HepG2 (cell line): ENCODE measurements at regions not wholly inside any gene's neighbourhood (a gene's known extent, or its start where the extent isn't known, plus 50 kb on each side); places are given as distances from the start of the nearest gene placed in this dataset.
A peak's percentile ranks its signal among the peaks of the same experiment; 100 is the strongest.

Experiments used
- AGO1 ChIP-seq: fragments of 200-400 bp; formaldehyde crosslinking; IDR thresholded peaks from 2 replicates; pipeline ENCODE4 v1.6.1; 2017; ENCODE audit warnings: mild to moderate bottlenecking, low read depth, low read length, moderate library complexity; ENCODE audit not compliant: poor library complexity, severe bottlenecking
- ARHGAP35 ChIP-seq: sonication (generic); formaldehyde crosslinking; IDR thresholded peaks from 2 replicates; pipeline ENCODE4 v1.9.0; 2022; ENCODE audit warnings: mild to moderate bottlenecking, inconsistent platforms, moderate library complexity, missing genetic modification reagents, borderline replicate concordance
- HHEX ChIP-seq: IDR thresholded peaks from 2 replicates; pipeline ENCODE4 v1.6.1; 2016; ENCODE audit warnings: control low read depth
- JUND ChIP-seq: sonication (generic); formaldehyde crosslinking; IDR thresholded peaks from 2 replicates; pipeline ENCODE4 v1.8.0; 2022; ENCODE audit warnings: mild to moderate bottlenecking, missing genetic modification reagents
- KAT2B ChIP-seq: fragments of 150-350 bp; IDR thresholded peaks from 2 replicates; pipeline ENCODE4 v1.6.1; 2014; ENCODE audit warnings: low read depth, low read length, borderline replicate concordance
- NR0B2 ChIP-seq: sonication (generic); formaldehyde crosslinking; IDR thresholded peaks from 2 replicates; pipeline ENCODE4 v1.4.0; 2020; ENCODE audit warnings: mild to moderate bottlenecking, missing genetic modification reagents
- RFX5 ChIP-seq: IDR thresholded peaks from 2 replicates; pipeline ENCODE4 v1.6.1; 2011; ENCODE audit warnings: low read depth, low read length, improper control_type of control experiment
- SRF ChIP-seq: IDR thresholded peaks from 2 replicates; pipeline ENCODE4 v1.6.1; 2011; ENCODE audit warnings: mild to moderate bottlenecking, low read depth, low read length, moderate library complexity
- TP53 ChIP-seq: sonication (generic); formaldehyde crosslinking; conservative IDR thresholded peaks from 2 replicates; pipeline ENCODE4 v1.4.0; 2020; ENCODE audit warnings: missing genetic modification reagents
- U2AF1 ChIP-seq: fragments of 200-400 bp; formaldehyde crosslinking; optimal IDR thresholded peaks from 2 replicates; pipeline ENCODE3; 2017; ENCODE audit warnings: mild to moderate bottlenecking, low read depth, low read length
- ZNF235 ChIP-seq: sonication (generic); formaldehyde crosslinking; IDR thresholded peaks from 2 replicates; pipeline ENCODE4 v1.8.1; 2023; ENCODE audit warnings: mild to moderate bottlenecking, missing genetic modification reagents, borderline replicate concordance
- ZNF564 ChIP-seq: sonication (generic); formaldehyde crosslinking; IDR thresholded peaks from 2 replicates; pipeline ENCODE4 v1.8.1; 2023; ENCODE audit warnings: mild to moderate bottlenecking, missing genetic modification reagents
- ZNF687 ChIP-seq: sonication (generic); formaldehyde crosslinking; IDR thresholded peaks from 2 replicates; pipeline ENCODE4 v1.5.1; 2020; ENCODE audit warnings: mild to moderate bottlenecking, missing genetic modification reagents, moderate library complexity
- ZNF777 ChIP-seq: sonication (generic); formaldehyde crosslinking; IDR thresholded peaks from 2 replicates; pipeline ENCODE4 v1.4.0; 2020; ENCODE audit warnings: missing genetic modification reagents
- TF ChIP-seq, protein P1 (sequence below): sonication (generic); formaldehyde crosslinking; IDR thresholded peaks from 2 replicates; pipeline ENCODE4 v1.5.0; 2020; ENCODE audit warnings: missing genetic modification reagents
- TF ChIP-seq, protein P2 (sequence below): sonication (generic); formaldehyde crosslinking; IDR thresholded peaks from 2 replicates; pipeline ENCODE4 v1.8.0; 2022; ENCODE audit warnings: missing genetic modification reagents, mild to moderate bottlenecking, inconsistent platforms, borderline replicate concordance
- TF ChIP-seq, protein P3 (sequence below): IDR thresholded peaks from 2 replicates; pipeline ENCODE4 v1.6.1; 2016; ENCODE audit warnings: low read depth, control low read depth
- TF ChIP-seq, protein P4 (sequence below): sonication (generic); formaldehyde crosslinking; IDR thresholded peaks from 2 replicates; pipeline ENCODE4 v1.4.0; 2020; ENCODE audit warnings: mild to moderate bottlenecking, missing genetic modification reagents

GRCh38 chr17:72539981-72540897, 419.4 kb downstream of the SOX9 start (continued):
- peak; percentile 89 for TF ChIP-seq ZNF687 (CRISPR knock-in tag)
- no peak for TF ChIP-seq KAT2B
- TF ChIP-seq, protein P1, sequence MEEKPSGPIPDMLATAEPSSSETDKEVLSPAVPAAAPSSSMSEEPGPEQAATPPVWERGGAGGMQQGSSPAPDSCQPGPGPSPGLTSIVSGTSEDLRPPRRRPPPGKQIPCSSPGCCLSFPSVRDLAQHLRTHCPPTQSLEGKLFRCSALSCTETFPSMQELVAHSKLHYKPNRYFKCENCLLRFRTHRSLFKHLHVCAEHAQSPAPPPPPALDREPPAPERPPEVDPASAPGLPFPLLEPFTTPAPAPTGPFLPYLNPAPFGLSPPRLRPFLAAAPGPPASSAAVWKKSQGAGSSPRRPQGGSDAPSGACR (CRISPR knock-in tag), result no peak
- TF ChIP-seq, protein P2, sequence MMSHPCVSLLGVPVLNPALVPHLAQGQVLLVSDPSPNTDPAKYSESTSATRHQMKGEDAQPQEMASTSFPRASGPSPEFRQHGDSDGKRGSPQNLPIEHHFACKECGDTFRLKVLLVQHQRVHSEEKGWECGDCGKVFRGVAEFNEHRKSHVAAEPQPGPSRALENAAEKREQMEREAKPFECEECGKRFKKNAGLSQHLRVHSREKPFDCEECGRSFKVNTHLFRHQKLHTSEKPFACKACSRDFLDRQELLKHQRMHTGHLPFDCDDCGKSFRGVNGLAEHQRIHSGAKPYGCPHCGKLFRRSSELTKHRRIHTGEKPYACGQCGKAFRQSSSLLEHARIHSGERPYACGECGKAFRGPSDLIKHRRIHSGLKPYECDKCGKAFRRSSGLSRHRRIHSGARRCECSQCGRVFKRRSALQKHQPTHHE (CRISPR knock-in tag), result peak; percentile 70; the same call in 1 of the 2 replicates
- no peak for TF ChIP-seq ZNF564 (CRISPR knock-in tag)
- peak; percentile 64 for TF ChIP-seq ZNF777
- TF ChIP-seq ARHGAP35 (CRISPR knock-in tag), result no peak
- TF ChIP-seq, protein P3, sequence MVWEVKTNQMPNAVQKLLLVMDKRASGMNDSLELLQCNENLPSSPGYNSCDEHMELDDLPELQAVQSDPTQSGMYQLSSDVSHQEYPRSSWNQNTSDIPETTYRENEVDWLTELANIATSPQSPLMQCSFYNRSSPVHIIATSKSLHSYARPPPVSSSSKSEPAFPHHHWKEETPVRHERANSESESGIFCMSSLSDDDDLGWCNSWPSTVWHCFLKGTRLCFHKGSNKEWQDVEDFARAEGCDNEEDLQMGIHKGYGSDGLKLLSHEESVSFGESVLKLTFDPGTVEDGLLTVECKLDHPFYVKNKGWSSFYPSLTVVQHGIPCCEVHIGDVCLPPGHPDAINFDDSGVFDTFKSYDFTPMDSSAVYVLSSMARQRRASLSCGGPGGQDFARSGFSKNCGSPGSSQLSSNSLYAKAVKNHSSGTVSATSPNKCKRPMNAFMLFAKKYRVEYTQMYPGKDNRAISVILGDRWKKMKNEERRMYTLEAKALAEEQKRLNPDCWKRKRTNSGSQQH (CRISPR knock-in tag), result no peak; the same call in 1 of the 2 replicates
- TF ChIP-seq TP53, result no peak
- TF ChIP-seq NR0B2 (CRISPR knock-in tag), result peak; percentile 48; the same call in 1 of the 2 replicates
- TF ChIP-seq SRF, result no peak
- TF ChIP-seq U2AF1, result no peak
- TF ChIP-seq, protein P4, sequence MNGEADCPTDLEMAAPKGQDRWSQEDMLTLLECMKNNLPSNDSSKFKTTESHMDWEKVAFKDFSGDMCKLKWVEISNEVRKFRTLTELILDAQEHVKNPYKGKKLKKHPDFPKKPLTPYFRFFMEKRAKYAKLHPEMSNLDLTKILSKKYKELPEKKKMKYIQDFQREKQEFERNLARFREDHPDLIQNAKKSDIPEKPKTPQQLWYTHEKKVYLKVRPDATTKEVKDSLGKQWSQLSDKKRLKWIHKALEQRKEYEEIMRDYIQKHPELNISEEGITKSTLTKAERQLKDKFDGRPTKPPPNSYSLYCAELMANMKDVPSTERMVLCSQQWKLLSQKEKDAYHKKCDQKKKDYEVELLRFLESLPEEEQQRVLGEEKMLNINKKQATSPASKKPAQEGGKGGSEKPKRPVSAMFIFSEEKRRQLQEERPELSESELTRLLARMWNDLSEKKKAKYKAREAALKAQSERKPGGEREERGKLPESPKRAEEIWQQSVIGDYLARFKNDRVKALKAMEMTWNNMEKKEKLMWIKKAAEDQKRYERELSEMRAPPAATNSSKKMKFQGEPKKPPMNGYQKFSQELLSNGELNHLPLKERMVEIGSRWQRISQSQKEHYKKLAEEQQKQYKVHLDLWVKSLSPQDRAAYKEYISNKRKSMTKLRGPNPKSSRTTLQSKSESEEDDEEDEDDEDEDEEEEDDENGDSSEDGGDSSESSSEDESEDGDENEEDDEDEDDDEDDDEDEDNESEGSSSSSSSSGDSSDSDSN (CRISPR knock-in tag), result peak; percentile 90
- no peak for TF ChIP-seq JUND (CRISPR knock-in tag)
- TF ChIP-seq ZNF235 (CRISPR knock-in tag), result no peak
- no peak for TF ChIP-seq HHEX (CRISPR knock-in tag)
- no peak for TF ChIP-seq RFX5
- no peak for TF ChIP-seq AGO1
